Suprapubic skin (tissue), 4 donors: ENCODE measurements at regions not wholly inside any gene's neighbourhood (a gene's known extent, or its start where the extent isn't known, plus 50 kb on each side); places are given as distances from the start of the nearest gene placed in this dataset.

ENCODE experiments used
- CTCF ChIP-seq, 2 donors: fragments of 200-600 bp in 1 of 2; fragments of 450-650 bp in 1 of 2; sonication (generic) in 1 of 2; IDR thresholded peaks; one replicate each; pipeline ENCODE4 v1.5.1; 2016 to 2019; ENCODE audit warnings: antibody characterized with exemption in 2 of 2, mild to moderate bottlenecking in 1 of 2, moderate library complexity in 1 of 2
- EP300 ChIP-seq: sonication (generic); formaldehyde crosslinking; IDR thresholded peaks from one replicate; pipeline ENCODE4 v1.6.1; 2017; ENCODE audit warnings: antibody characterized with exemption
- POLR2A ChIP-seq, 2 donors: fragments of 450-650 bp; IDR thresholded peaks; one replicate each; pipeline ENCODE4 v1.6.1; 2017; ENCODE audit warnings: antibody characterized with exemption in 2 of 2, mild to moderate bottlenecking in 2 of 2, moderate library complexity in 2 of 2
- POLR2AphosphoS5 ChIP-seq, 3 donors: sonication (generic); formaldehyde crosslinking; IDR thresholded peaks; one replicate each; pipeline ENCODE4 v1.6.1; 2017; ENCODE audit warnings: antibody characterized with exemption in 3 of 3

GRCh38 chr16:87052506-87052905 is 264.7 kb downstream of the C16orf95 start:
- TF ChIP-seq CTCF (IDR thresholded peaks at IDR 0.05) (no peak), EP300 (no peak), POLR2AphosphoS5 (IDR thresholded peaks at IDR 0.05) (no peak), POLR2A (IDR thresholded peaks at IDR 0.05) (no peak)
